HG03108 (cell line): ENCODE measurements at regions not wholly inside any gene's neighbourhood (a gene's known extent, or its start where the extent isn't known, plus 50 kb on each side); places are given as distances from the start of the nearest gene placed in this dataset.
"Not testable (repeated sequence)": the region's sequence is repeated elsewhere in the genome, so short reads cannot be mapped to it uniquely, and the experiment has no call there.

Source experiments
- ATAC-seq: cut with Tn5 transposase; IDR thresholded peaks from one replicate; pipeline ENCODE4 v1.9.1; 2021; ENCODE audit warnings: moderate library complexity; ENCODE audit not compliant: unreplicated experiment

- ATAC-seq = not testable (repeated sequence)
These were observed 156.4 kb upstream of the ETV3 start for GRCh38 chr1:157294387-157295145.

- no peak for ATAC-seq
These were observed 154.8 kb upstream of the ETV3 start for GRCh38 chr1:157292809-157293564.

- ATAC-seq = no peak
These were observed 154.1 kb upstream of the ETV3 start for GRCh38 chr1:157292302-157292701.

GRCh38 chr1:157291083-157291482 lies 152.9 kb upstream of the ETV3 start:
- no peak for ATAC-seq

GRCh38 chr1:157289424-157290105 lies 151.4 kb upstream of the ETV3 start:
- no peak for ATAC-seq

GRCh38 chr1:157288996-157289395 lies 150.8 kb upstream of the ETV3 start:
- ATAC-seq = no peak

GRCh38 chr1:157288492-157288891 lies 150.3 kb upstream of the ETV3 start:
- ATAC-seq = no peak

GRCh38 chr1:157288006-157288405 lies 149.8 kb upstream of the ETV3 start:
- no peak for ATAC-seq

- no peak for ATAC-seq
These were observed 149.3 kb upstream of the ETV3 start for GRCh38 chr1:157287462-157287861.

GRCh38 chr1:157286646-157287420 lies 148.6 kb upstream of the ETV3 start:
- no peak for ATAC-seq

- ATAC-seq = no peak
These were observed 147.9 kb upstream of the ETV3 start for GRCh38 chr1:157286096-157286495.

- ATAC-seq = no peak
These were observed 146.3 kb upstream of the ETV3 start for GRCh38 chr1:157284451-157284850.

- no peak for ATAC-seq
These were observed 141.6 kb upstream of the ETV3 start for GRCh38 chr1:157279802-157280140.

GRCh38 chr1:157279138-157279801 lies 141.1 kb upstream of the ETV3 start:
- no peak for ATAC-seq

- no peak for ATAC-seq
These were observed 140.4 kb upstream of the ETV3 start for GRCh38 chr1:157278383-157279137.

- no peak for ATAC-seq
These were observed 139.7 kb upstream of the ETV3 start for GRCh38 chr1:157277913-157278312.

- no peak for ATAC-seq
These were observed 139.1 kb upstream of the ETV3 start for GRCh38 chr1:157277281-157277680.

- ATAC-seq = no peak
These were observed 136.7 kb upstream of the ETV3 start for GRCh38 chr1:157274698-157275534.
